GM23338 (cell line): ENCODE measurements at regions not wholly inside any gene's neighbourhood (a gene's known extent, or its start where the extent isn't known, plus 50 kb on each side); places are given as distances from the start of the nearest gene placed in this dataset.

Experiments
- ATAC-seq: fragments of 200-7000 bp; cut with Tn5 transposase; 3 replicates; pipeline ENCODE4 v1.9.1; 2020
- DNase-seq: peaks from one replicate; pipeline ENCODE4 v3.0.0-alpha.2; 2015; ENCODE audit warnings: low spot score
- H2AFZ ChIP-seq: fragments of 200-600 bp; sonication (generic); 2 replicates; pipeline ENCODE4 v1.8.0; 2016; ENCODE audit warnings: antibody characterized with exemption, mild to moderate bottlenecking, moderate library complexity
- H3F3A ChIP-seq: fragments of 200-600 bp; sonication (generic); replicated peaks from 2 replicates; pipeline ENCODE4 v1.8.0; 2017; ENCODE audit warnings: antibody characterized with exemption, mixed run types, low read depth
- H3K27ac ChIP-seq: fragments of 200-600 bp; sonication (generic); 2 replicates; pipeline ENCODE4 v1.6.1; 2016; ENCODE audit warnings: low read depth
- H3K27me3 ChIP-seq: fragments of 200-600 bp; sonication (generic); 2 replicates; pipeline ENCODE4 v1.8.0; 2016; ENCODE audit warnings: mild to moderate bottlenecking, mixed run types, moderate library complexity; ENCODE audit not compliant: insufficient read depth
- H3K36me3 ChIP-seq: fragments of 200-600 bp; sonication (generic); 2 replicates; pipeline ENCODE4 v1.8.0; 2016; ENCODE audit warnings: mild to moderate bottlenecking; ENCODE audit not compliant: insufficient read depth
- H3K4me1 ChIP-seq: fragments of 200-600 bp; sonication (generic); 2 replicates; pipeline ENCODE4 v1.8.0; 2016; ENCODE audit warnings: mild to moderate bottlenecking, moderate library complexity; ENCODE audit not compliant: insufficient read depth
- H3K4me2 ChIP-seq: fragments of 200-600 bp; sonication (generic); 2 replicates; pipeline ENCODE4 v1.7.1; 2017; ENCODE audit warnings: mixed run types
- H3K4me3 ChIP-seq: fragments of 200-600 bp; sonication (generic); 2 replicates; pipeline ENCODE4 v1.6.1; 2016; ENCODE audit warnings: mixed run types
- H3K79me2 ChIP-seq: fragments of 200-600 bp; sonication (generic); replicated peaks from 2 replicates; pipeline ENCODE4 v1.8.0; 2017; ENCODE audit warnings: mild to moderate bottlenecking; ENCODE audit not compliant: insufficient read depth
- H3K9me2 ChIP-seq: fragments of 200-600 bp; sonication (generic); 2 replicates; pipeline ENCODE4 v1.8.0; 2017; ENCODE audit not compliant: insufficient read depth
- H4K20me1 ChIP-seq: fragments of 200-600 bp; sonication (generic); replicated peaks from 2 replicates; pipeline ENCODE4 v1.8.0; 2017; ENCODE audit warnings: mild to moderate bottlenecking; ENCODE audit not compliant: insufficient read depth
- H3K27ac Mint-ChIP-seq: 2 replicates; pipeline ENCODE4 v1.8.0; 2020; ENCODE audit warnings: inconsistent platforms, mild to moderate bottlenecking, moderate library complexity, mixed read lengths
- H3K27me3 Mint-ChIP-seq: 3 replicates; pipeline ENCODE4 v1.8.0; 2022; ENCODE audit warnings: low read depth, mild to moderate bottlenecking, moderate library complexity, mixed read lengths, inconsistent platforms; ENCODE audit not compliant: insufficient read depth, poor library complexity
- H3K36me3 Mint-ChIP-seq: 3 replicates; pipeline ENCODE4 v1.8.0; 2021; ENCODE audit warnings: low read depth, mild to moderate bottlenecking, inconsistent platforms, moderate library complexity, mixed read lengths
- H3K4me1 Mint-ChIP-seq: 3 replicates; pipeline ENCODE4 v1.8.0; 2020; ENCODE audit warnings: mild to moderate bottlenecking, inconsistent platforms, mixed read lengths
- H3K4me3 Mint-ChIP-seq: 3 replicates; pipeline ENCODE4 v1.8.0; 2021; ENCODE audit warnings: moderate library complexity, mild to moderate bottlenecking, inconsistent platforms, mixed read lengths
- H3K9me3 Mint-ChIP-seq: 3 replicates; pipeline ENCODE4 v1.8.0; 2020; ENCODE audit warnings: moderate library complexity, mild to moderate bottlenecking, inconsistent platforms, mixed read lengths
- CREB1 ChIP-seq: fragments of 250-450 bp; sonication (Bioruptor Pico); IDR thresholded peaks from 2 replicates; pipeline ENCODE4 v1.5.0; 2020; ENCODE audit warnings: low read depth, mild to moderate bottlenecking, moderate library complexity
- EZH2 ChIP-seq: fragments of 200-600 bp; sonication (generic); IDR thresholded peaks from one replicate; pipeline ENCODE4 v1.8.0; 2017; ENCODE audit warnings: antibody characterized with exemption, mild to moderate bottlenecking, low read depth; ENCODE audit not compliant: unreplicated experiment
- NANOG ChIP-seq: IDR thresholded peaks from 2 replicates; pipeline ENCODE4 v1.6.1; 2016; ENCODE audit warnings: antibody characterized with exemption, borderline replicate concordance
- POLR2AphosphoS5 ChIP-seq: IDR thresholded peaks from 2 replicates; pipeline ENCODE4 v1.6.1; 2016; ENCODE audit warnings: antibody characterized with exemption, low read depth
- STAT1 ChIP-seq: IDR thresholded peaks from one replicate; pipeline ENCODE4 v1.6.1; 2016; ENCODE audit warnings: antibody characterized with exemption; ENCODE audit not compliant: unreplicated experiment
- ZNF114 ChIP-seq: fragments of 250-450 bp; sonication (Bioruptor Pico); IDR thresholded peaks from 2 replicates; pipeline ENCODE4 v1.5.0; 2020; ENCODE audit warnings: mild to moderate bottlenecking, moderate library complexity
- ZNF331 ChIP-seq: fragments of 250-450 bp; sonication (Bioruptor Pico); IDR thresholded peaks from 2 replicates; pipeline ENCODE4 v1.5.0; 2020; ENCODE audit warnings: low read depth, mild to moderate bottlenecking, moderate library complexity
- TF ChIP-seq, protein P1 (sequence below): fragments of 250-450 bp; sonication (Bioruptor Pico); IDR thresholded peaks from 2 replicates; pipeline ENCODE4 v1.5.0; 2020; ENCODE audit warnings: mild to moderate bottlenecking, moderate library complexity

DNA sequence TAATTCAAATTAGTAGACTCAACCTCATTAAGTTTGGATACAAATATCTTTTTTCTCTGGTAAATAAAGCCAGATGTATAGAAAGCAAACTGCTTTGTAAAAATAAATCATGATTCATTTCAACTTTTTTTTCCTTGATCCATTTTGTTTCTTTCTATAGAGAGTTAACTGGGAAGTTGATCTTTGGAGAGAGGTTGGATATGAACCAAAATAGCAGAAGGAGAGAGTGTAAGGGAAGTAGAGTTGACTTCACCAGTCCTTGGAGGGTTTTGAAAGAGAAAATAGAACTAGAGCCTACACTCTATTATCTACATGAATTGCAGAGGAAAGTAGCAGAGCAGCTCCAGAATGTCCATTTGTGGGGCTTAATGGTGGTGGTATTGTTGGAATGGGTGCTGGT, 243.8 kb downstream of the ADGRL2 start:
- no peak overlapping the region for H3K4me2 ChIP-seq
- no peak for ATAC-seq
- H4K20me1 ChIP-seq, result no peaks in the 10 kb centered on the region
- no peak overlapping the region for H3K4me3 ChIP-seq
- H2AFZ ChIP-seq, result no peak overlapping the region
- Mint-ChIP-seq H3K4me1 (no peaks in the 10 kb centered on the region), H3K27ac (no peak overlapping the region), H3K27me3 (no peaks in the 10 kb centered on the region), H3K36me3 (no peaks in the 10 kb centered on the region), H3K9me3 (no peaks in the 10 kb centered on the region), H3K4me3 (no peak overlapping the region)
- H3K27me3 ChIP-seq, result no peaks in the 10 kb centered on the region
- H3K4me1 ChIP-seq, result peaks cover 8% of the 10 kb centered on the region; the same call in 1 of the 2 replicates
- no peaks in the 10 kb centered on the region for H3K36me3 ChIP-seq
- TF ChIP-seq, protein P1, sequence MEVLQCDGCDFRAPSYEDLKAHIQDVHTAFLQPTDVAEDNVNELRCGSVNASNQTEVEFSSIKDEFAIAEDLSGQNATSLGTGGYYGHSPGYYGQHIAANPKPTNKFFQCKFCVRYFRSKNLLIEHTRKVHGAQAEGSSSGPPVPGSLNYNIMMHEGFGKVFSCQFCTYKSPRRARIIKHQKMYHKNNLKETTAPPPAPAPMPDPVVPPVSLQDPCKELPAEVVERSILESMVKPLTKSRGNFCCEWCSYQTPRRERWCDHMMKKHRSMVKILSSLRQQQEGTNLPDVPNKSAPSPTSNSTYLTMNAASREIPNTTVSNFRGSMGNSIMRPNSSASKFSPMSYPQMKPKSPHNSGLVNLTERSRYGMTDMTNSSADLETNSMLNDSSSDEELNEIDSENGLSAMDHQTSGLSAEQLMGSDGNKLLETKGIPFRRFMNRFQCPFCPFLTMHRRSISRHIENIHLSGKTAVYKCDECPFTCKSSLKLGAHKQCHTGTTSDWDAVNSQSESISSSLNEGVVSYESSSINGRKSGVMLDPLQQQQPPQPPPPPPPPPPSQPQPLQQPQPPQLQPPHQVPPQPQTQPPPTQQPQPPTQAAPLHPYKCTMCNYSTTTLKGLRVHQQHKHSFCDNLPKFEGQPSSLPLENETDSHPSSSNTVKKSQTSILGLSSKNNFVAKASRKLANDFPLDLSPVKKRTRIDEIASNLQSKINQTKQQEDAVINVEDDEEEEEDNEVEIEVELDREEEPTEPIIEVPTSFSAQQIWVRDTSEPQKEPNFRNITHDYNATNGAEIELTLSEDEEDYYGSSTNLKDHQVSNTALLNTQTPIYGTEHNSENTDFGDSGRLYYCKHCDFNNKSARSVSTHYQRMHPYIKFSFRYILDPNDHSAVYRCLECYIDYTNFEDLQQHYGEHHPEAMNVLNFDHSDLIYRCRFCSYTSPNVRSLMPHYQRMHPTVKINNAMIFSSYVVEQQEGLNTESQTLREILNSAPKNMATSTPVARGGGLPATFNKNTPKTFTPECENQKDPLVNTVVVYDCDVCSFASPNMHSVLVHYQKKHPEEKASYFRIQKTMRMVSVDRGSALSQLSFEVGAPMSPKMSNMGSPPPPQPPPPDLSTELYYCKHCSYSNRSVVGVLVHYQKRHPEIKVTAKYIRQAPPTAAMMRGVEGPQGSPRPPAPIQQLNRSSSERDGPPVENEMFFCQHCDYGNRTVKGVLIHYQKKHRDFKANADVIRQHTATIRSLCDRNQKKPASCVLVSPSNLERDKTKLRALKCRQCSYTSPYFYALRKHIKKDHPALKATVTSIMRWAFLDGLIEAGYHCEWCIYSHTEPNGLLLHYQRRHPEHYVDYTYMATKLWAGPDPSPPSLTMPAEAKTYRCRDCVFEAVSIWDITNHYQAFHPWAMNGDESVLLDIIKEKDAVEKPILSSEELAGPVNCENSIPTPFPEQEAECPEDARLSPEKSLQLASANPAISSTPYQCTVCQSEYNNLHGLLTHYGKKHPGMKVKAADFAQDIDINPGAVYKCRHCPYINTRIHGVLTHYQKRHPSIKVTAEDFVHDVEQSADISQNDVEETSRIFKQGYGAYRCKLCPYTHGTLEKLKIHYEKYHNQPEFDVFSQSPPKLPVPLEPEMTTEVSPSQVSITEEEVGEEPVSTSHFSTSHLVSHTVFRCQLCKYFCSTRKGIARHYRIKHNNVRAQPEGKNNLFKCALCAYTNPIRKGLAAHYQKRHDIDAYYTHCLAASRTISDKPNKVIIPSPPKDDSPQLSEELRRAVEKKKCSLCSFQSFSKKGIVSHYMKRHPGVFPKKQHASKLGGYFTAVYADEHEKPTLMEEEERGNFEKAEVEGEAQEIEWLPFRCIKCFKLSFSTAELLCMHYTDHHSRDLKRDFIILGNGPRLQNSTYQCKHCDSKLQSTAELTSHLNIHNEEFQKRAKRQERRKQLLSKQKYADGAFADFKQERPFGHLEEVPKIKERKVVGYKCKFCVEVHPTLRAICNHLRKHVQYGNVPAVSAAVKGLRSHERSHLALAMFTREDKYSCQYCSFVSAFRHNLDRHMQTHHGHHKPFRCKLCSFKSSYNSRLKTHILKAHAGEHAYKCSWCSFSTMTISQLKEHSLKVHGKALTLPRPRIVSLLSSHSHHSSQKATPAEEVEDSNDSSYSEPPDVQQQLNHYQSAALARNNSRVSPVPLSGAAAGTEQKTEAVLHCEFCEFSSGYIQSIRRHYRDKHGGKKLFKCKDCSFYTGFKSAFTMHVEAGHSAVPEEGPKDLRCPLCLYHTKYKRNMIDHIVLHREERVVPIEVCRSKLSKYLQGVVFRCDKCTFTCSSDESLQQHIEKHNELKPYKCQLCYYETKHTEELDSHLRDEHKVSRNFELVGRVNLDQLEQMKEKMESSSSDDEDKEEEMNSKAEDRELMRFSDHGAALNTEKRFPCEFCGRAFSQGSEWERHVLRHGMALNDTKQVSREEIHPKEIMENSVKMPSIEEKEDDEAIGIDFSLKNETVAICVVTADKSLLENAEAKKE, result no peak
- TF ChIP-seq ZNF114 (CRISPR knock-in tag) (no peak), STAT1 (no peak), NANOG (no peak)
- no peak for DNase-seq
- H3F3A ChIP-seq, result no peaks in the 10 kb centered on the region
- 0 out of 2 replicates have a peak, but pooled peaks cover 3% of the 10 kb centered on the region for H3K9me2 ChIP-seq
- no peak overlapping the region for H3K27ac ChIP-seq
- H3K79me2 ChIP-seq, result no peaks in the 10 kb centered on the region

DNA sequence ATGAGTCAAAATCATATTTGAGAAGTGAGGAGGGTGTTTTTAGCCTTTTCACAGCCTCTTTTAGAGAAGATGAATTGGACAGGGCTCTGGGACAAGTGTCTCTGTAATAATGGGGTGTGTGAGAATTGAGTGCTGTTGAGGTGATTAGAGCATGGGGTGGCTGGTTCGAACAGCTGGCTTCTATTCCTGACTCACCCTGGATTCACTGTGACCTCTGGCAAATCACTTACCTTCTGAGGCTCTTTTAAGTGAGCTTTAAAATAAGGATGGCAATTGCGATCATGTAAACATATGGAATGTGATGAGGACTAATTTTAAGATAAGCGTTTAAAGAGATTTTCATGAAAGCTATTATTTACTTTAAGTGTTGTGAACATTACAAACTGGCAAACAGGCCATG, 243.4 kb downstream of the ADGRL2 start:
- peaks cover 4% of the 10 kb centered on the region; the same call in 1 of the 2 replicates for H3K4me1 ChIP-seq
- no peaks in the 10 kb centered on the region for H4K20me1 ChIP-seq
- H3K27me3 ChIP-seq, result no peaks in the 10 kb centered on the region
- Mint-ChIP-seq H3K27ac (no peak overlapping the region), H3K4me1 (no peaks in the 10 kb centered on the region), H3K9me3 (no peaks in the 10 kb centered on the region), H3K27me3 (no peaks in the 10 kb centered on the region), H3K36me3 (no peaks in the 10 kb centered on the region), H3K4me3 (no peak overlapping the region)
- H3K9me2 ChIP-seq, result 0 out of 2 replicates have a peak, but pooled peaks cover 3% of the 10 kb centered on the region
- H2AFZ ChIP-seq, result no peak overlapping the region
- H3K4me3 ChIP-seq, result no peak overlapping the region
- no peaks in the 10 kb centered on the region for H3F3A ChIP-seq
- DNase-seq (no peak), ATAC-seq (no peak)
- H3K4me2 ChIP-seq, result no peak overlapping the region
- H3K27ac ChIP-seq, result no peak overlapping the region
- H3K79me2 ChIP-seq, result no peaks in the 10 kb centered on the region
- no peaks in the 10 kb centered on the region for H3K36me3 ChIP-seq
- TF ChIP-seq CREB1 (CRISPR knock-in tag) (no peak), ZNF331 (CRISPR knock-in tag) (no peak), POLR2AphosphoS5 (no peak), NANOG (no peak), EZH2 (no peak)
- TF ChIP-seq, protein P1, result no peak
